ENCODE measurements at regions not wholly inside any gene's neighbourhood (a gene's known extent, or its start where the extent isn't known, plus 50 kb on each side); places are given as distances from the start of the nearest gene placed in this dataset.

GRCh38 chr21:27225151-27225550 lies 258.3 kb upstream of the ADAMTS5 start:
- no peak overlapping the region for H3K27ac Mint-ChIP-seq
- H3K27me3 Mint-ChIP-seq (ENCODE audit: low read depth, poor library complexity) = no peaks in the 10 kb centered on the region
- TF ChIP-seq CTCF (IDR thresholded peaks at IDR 0.05) = no peak
- H3K4me1 Mint-ChIP-seq = no peaks in the 10 kb centered on the region
- no peak for DNase-seq
- H3K4me3 Mint-ChIP-seq = no peak overlapping the region
- H3K9me3 Mint-ChIP-seq = no peaks in the 10 kb centered on the region
- no peaks in the 10 kb centered on the region for H3K36me3 Mint-ChIP-seq (ENCODE audit: low read depth)

- DNase-seq = no peak
- H3K27me3 Mint-ChIP-seq (ENCODE audit: low read depth, poor library complexity) = no peaks in the 10 kb centered on the region
- H3K36me3 Mint-ChIP-seq (ENCODE audit: low read depth) = no peaks in the 10 kb centered on the region
- TF ChIP-seq CTCF (IDR thresholded peaks at IDR 0.05) = no peak
- no peaks in the 10 kb centered on the region for H3K4me1 Mint-ChIP-seq
- H3K4me3 Mint-ChIP-seq = no peak overlapping the region
- no peaks in the 10 kb centered on the region for H3K9me3 Mint-ChIP-seq
- no peak overlapping the region for H3K27ac Mint-ChIP-seq
These were observed 257.3 kb upstream of the ADAMTS5 start for GRCh38 chr21:27224169-27224568.

- no peak for DNase-seq
- H3K9me3 Mint-ChIP-seq = no peaks in the 10 kb centered on the region
- H3K4me1 Mint-ChIP-seq = no peaks in the 10 kb centered on the region
- H3K27me3 Mint-ChIP-seq (ENCODE audit: low read depth, poor library complexity) = no peaks in the 10 kb centered on the region
- no peak overlapping the region for H3K27ac Mint-ChIP-seq
- no peak overlapping the region for H3K4me3 Mint-ChIP-seq
- no peaks in the 10 kb centered on the region for H3K36me3 Mint-ChIP-seq (ENCODE audit: low read depth)
- no peak for TF ChIP-seq CTCF (IDR thresholded peaks at IDR 0.05)
These were observed 254.2 kb upstream of the ADAMTS5 start for GRCh38 chr21:27221077-27221476.

- H3K9me3 Mint-ChIP-seq = no peaks in the 10 kb centered on the region
- H3K27me3 Mint-ChIP-seq (ENCODE audit: low read depth, poor library complexity) = no peaks in the 10 kb centered on the region
- no peak for TF ChIP-seq CTCF (IDR thresholded peaks at IDR 0.05)
- H3K4me1 Mint-ChIP-seq = no peaks in the 10 kb centered on the region
- no peak overlapping the region for H3K4me3 Mint-ChIP-seq
- no peak for DNase-seq
- no peaks in the 10 kb centered on the region for H3K36me3 Mint-ChIP-seq (ENCODE audit: low read depth)
- H3K27ac Mint-ChIP-seq = no peak overlapping the region
These were observed 253.5 kb upstream of the ADAMTS5 start for GRCh38 chr21:27220416-27220815.

- no peaks in the 10 kb centered on the region for H3K4me1 Mint-ChIP-seq
- no peak overlapping the region for H3K4me3 Mint-ChIP-seq
- H3K9me3 Mint-ChIP-seq = no peaks in the 10 kb centered on the region
- H3K36me3 Mint-ChIP-seq (ENCODE audit: low read depth) = no peaks in the 10 kb centered on the region
- TF ChIP-seq CTCF (IDR thresholded peaks at IDR 0.05) = no peak
- no peak for DNase-seq
- no peak overlapping the region for H3K27ac Mint-ChIP-seq
- no peaks in the 10 kb centered on the region for H3K27me3 Mint-ChIP-seq (ENCODE audit: low read depth, poor library complexity)
These were observed 252.2 kb upstream of the ADAMTS5 start for GRCh38 chr21:27219068-27219467.

GRCh38 chr21:27213303-27213702 lies 246.4 kb upstream of the ADAMTS5 start:
- H3K4me1 Mint-ChIP-seq = no peaks in the 10 kb centered on the region
- no peak overlapping the region for H3K4me3 Mint-ChIP-seq
- no peak for DNase-seq
- H3K27me3 Mint-ChIP-seq (ENCODE audit: low read depth, poor library complexity) = no peaks in the 10 kb centered on the region
- peaks cover 5% of the 10 kb centered on the region for H3K9me3 Mint-ChIP-seq
- TF ChIP-seq CTCF (IDR thresholded peaks at IDR 0.05) = no peak
- H3K27ac Mint-ChIP-seq = no peak overlapping the region
- no peaks in the 10 kb centered on the region for H3K36me3 Mint-ChIP-seq (ENCODE audit: low read depth)

All from nephron progenitor cell (in vitro differentiated cells).